Limb (tissue), 2 donors: ENCODE measurements at regions not wholly inside any gene's neighbourhood (a gene's known extent, or its start where the extent isn't known, plus 50 kb on each side); places are given as distances from the start of the nearest gene placed in this dataset.

Experiments used
- DNase-seq, 2 donors: peaks; one replicate each; pipeline ENCODE4 v3.0.0-alpha.2; 2016; ENCODE audit errors: extremely low spot score in 2 of 2

DNA sequence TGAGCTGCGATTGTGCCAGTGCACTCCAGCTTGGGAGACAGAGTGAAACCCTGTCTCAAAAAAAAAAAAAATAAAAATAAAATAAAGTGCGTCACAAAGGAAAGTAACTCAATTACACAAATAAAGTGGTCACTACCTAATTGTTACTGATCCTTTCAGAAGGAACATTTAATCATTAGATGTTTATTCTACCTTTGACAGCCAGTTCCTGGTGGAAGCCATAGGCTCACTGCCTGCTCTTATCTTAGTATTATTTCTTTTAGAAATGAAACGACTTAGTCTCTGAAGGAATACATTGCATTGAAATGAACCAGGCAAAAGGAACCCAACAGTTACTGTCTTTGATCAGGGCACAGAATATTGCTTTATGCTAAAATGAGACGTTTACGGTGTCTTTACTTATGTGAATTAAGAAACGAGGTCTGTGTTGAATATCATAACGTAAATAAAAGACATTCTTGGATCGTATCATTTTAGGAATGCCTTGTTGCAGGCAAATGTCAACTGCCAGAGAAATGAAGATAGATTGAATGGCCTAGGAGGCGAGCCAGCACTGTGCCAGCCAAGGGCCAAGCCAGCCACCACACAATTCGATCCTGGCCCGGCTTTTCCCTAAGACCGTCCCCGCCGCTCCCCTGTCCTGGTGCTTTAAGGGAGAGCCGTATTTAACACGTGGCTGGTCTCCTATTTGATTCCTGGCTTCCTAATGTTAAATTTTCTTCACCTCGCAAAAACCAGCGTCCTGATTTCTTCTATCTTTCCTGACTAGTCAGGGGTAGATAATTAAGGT, 136.7 kb upstream of the GMDS start:
- no peak for DNase-seq

DNA sequence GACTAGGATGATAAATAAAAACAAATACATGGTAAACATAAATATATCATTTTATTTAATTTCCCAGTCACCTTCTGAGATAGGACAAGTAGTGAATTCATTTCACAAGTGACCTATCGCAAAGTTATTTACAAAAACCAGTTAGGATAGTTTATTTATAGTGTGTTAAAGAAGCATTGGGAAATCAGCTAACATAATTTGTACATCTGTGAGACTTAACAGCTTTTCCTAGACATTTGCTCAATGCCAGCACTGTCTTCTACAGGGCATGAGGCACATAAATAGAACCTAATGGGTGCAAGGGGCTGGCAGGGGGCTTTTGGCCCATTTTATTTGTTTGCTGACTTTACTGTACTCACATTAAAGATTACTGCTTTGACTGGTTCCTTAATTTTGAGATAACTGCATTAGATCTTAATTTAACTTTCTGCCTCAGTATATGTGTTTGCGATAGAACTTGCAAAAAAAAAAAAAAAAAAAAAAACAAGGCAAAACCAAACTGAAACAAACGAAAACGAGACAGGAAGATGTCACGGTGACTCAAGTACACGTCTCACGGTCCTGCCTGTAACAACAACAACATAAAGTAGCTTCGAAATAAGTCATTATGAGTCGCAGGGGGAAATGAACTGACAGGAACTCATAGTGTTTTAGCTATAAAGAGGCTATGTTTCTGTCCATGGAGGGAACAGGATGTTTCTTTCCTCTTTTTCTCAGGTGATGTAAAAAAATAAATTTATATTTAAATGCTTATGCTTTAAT, 133.7 kb upstream of the GMDS start:
- no peak for DNase-seq

DNA sequence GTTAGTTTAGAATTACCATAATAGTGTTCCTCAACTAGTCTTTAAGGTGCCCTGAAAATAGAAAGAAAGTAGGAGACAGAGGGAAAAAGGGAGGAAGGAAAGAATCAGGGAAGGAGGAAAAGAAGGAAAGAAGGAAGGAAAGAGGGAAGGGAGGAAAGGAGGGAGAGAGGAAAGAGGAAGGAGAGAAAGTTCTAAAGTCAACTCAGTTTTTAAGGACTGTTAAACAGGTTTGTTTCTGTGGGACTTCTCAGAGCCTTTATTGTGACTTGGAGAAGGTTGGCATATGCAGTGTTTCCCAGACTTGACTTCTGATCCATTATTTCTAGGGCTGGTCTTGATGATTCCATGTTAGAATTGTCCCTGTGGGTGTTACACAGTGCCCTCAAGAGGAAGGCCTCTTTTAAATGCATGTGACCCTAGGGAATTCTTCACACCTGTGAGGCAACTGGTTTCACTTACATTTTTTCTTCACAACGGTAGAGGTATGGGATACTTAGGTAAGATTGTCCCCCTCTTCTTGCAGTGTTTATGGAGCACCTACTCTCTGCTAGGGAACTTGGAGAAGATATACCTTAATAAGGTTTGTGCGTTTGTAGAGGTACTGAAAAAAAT, 132.7 kb upstream of the GMDS start:
- no peak for DNase-seq

DNA sequence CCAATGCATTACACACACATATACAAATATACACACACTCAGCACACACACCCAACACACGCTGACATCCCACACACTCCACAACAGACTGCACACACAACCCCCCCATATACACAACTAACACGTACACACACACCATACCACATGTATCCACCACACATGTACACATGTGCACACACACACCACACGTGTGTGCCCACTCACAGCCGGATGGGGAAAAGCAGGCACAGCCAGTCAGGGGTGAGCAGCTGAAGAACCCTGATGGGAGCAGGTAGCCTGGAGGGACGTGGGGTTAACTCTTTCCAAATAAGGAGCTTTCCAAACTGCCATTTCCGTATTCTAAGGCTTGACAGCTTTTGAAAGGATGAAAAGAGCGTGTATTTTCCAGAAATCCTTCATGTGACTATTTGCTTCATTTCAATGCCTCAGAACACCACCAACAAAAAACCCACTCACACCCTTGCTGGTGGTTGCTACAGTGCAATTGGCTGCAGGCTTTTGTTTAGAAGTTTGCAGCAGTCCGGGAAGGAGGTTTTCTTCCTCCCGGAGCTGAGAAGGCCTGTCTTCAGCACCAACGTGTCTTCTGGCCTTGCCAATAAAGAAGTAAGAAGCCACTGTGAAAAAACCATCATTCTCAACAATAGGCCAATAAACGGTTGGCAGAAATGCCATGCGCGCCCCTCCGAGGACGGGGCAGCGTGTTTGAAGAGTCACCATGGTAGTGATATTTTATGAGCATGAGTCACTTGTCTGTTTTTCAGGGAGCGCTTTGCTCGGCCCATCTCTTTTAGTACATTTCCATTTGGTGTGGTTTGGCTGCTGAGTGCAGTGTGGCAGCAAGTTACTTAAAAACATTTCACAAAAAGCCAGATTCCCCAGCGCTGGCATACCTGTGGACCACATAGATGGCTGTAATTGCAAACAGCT, 131.3 kb upstream of the GMDS start:
- no peak for DNase-seq

DNA sequence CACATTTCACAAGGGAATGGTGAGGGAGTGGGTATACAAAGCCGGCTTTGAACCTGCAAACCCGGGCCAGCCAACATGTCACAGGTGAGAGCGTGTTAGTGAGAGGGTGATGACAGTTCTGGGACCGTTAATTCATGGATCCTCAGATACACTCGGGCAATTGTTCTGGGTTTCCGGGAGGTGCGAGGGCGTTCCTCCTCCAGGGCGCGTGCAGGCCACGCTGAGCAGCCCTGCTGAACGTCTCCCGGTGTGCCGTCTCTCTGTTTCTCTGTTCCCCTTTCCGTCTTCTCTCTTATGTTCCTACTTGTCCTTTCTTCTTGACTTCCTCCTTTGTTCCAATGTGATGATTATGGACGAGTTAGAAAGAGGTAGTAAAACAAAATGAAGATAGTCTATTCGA, 130.0 kb upstream of the GMDS start:
- DNase-seq: no peak

DNA sequence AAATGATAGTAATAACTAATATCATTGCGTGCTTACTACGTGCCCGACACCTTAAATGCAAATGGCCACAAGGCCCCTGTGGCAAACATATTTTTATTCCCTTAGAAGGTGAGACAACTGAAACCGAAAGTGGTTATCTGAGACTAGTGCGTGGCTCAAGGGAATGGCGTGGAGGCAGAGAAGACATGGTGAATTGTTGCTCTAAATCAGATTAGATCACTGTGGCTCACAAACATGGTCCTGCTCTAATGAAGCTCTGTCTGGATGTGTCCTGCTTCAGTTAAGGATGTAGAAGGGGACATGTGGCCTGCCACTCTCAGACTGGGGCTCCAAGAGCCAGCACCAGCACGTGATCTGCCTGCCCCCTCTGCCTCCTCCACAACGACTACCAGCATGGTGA, 124.2 kb upstream of the GMDS start:
- DNase-seq: no peak

DNA sequence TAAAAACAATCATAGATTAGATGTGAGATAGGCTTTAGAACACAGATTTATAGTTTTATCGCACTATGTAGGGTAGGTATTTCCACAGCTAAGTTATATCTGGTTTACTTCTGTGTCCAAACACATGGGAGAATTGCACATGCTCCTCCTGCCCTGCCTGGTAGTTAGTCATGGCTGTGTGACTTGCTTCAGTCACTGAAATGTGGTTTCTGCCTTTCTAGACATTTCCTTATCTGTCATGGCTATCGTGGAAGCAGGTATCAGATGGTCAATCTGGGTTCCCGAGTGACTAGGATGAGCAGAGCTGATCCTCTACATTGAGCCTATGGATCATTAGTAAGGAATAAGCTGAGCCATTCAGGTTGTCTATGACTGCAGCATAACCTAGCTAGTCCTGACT, 117.8 kb upstream of the GMDS start:
- DNase-seq: no peak

DNA sequence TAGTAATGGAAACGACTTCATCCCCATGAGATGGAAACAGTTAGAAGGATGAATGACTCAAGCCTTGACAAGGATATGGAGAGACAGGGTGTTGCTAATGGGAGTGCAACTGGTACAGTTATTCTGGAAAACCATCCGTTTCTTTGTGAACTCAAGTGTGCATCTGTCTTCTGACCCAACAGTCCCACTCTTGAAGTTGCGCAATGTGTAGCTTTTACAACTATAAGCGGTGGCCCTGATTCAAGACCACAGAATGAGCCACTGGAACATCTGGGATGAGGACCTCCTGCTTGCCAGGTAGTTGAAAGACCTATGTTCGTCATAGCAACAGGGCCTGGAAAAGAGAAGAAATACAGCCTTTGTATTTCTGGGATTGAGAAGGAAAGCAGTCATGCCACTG, 115.8 kb upstream of the GMDS start:
- no peak for DNase-seq

DNA sequence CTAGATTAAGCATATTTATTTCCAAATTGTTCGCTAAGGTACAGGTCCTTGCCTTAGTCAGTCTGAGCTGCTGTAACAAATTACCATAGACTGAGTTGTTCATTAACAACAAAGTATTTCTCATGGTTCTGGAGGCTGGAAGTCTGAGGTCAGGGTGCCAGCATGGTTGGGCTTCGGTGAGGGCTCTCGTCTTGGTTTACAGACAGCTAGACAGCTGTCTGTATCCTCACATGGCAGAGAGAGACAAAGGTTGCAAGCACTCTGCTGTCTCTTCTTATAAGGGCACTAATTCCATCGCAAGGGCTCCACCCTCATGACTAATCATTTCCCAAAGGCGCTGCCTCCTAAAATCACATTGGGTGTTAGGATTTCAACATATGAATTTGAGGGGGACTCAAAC, 115.3 kb upstream of the GMDS start:
- DNase-seq: no peak

DNA sequence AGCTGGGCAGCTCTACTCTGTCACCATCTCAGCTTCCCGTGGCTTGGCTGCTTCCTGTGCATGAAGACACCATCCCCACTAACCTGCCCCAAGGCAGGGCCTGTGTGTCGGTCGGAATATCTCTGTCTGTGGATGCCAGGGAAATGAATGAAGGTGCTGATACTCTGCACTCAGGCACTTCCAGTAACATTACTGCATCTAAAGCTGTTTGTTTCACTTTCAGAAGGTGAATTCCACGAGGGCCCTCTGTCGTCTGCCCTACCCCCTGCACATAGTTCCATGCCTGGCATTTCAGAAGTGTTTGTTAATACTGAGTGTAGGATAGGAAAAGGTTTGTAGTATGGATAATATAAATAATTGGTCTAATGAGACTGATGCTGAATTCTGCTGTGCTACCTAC, 114.7 kb upstream of the GMDS start:
- DNase-seq: no peak

DNA sequence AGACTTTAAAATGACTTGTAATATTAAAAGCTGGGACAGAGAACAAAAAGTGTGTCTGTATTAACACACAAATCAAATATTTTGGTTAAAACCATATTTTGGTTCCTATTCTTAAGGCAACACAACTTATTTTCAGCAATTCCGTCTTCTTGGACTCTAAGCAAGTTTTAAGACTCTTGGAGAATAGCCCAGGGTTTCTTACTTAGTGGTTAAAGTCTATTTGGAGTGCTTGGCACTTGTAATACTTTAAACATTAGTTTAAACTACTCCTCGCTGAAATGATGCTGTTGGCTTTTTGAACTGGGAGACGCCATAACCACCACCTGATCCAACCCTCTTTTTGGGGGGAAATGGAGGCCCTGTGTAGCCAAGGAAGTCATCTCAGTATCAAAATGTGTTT, 109.7 kb upstream of the GMDS start:
- peak in 1 of 2 donors; percentile 66 for DNase-seq

DNA sequence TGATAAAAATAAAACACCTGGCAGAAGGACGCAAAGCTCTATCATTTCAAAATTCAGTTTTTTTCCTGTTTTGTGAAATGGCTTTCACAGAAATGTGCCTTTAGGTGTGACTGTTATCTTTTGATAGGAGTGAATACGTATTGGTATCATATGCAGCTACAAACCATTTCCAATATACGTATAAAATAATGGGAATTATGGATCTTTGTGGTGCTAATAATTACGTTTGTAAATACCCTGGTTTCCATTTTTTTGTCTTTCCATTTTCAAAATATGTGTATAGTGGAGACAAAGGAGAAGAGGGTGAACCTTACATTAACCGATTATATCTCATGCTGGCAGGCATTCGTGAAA, 108.7 kb upstream of the GMDS start:
- no peak for DNase-seq

DNA sequence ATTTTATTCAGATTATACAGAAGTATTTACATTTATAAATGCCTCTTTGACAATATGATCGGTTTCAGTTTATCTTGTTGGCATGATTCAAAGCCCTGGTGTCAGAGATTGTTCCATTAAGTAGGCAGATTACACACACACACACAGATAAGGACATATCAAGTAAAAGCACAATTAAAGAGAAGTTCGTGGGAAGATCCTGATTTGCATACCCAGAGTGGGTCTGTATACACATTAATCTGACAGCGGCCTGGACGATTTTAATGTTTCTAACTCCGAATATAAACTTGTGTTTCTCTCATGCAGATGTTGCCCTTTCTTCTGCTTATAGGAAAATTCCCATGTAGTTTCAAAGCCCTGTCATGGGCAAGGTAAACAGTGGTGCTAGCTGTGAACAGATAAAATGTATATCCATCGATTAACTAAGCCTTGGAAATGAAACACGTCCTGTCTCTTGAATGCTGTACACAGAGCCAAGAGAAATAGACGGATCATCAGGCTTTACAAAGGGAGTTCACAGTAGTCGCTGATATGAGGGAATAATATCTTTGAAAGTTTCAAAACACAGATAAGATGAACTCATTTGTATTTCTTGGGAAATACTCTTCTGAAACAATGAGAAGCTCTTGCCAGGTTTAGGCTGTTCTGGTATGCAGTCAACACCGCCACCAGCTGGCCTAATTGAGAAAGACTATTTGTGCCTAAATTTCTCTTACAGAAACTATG, 108.2 kb upstream of the GMDS start:
- DNase-seq: peak; percentile 80 to 84

DNA sequence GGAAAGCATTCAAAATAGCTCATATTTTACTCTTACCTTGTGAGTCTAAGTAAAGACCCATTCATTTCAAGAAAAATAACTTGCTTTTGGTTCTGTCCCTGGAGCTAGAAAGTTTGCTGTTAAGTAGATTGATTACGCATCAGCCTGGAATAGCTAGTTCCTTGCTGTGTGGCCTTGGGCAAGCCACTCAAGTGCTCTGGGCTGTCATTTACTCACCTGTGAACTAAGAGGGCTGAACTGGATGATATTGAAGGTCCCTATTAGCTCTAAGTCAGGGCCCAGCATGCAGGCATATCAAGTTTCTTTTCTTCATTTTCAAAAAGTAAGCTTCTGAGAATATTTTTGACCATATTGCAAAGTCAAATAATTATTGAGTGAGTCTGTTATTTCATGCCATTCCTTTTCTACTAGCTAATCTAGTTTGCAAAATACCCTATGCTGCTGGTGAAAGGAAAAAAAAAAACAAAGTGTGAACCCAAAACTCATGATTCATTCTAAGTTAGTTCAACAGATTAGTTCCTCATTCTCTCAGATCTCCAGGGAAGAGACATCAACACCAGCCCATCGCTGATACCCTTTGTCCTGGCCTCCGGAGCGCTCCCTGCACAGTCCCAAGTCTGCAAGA, 106.5 kb upstream of the GMDS start:
- no peak for DNase-seq

DNA sequence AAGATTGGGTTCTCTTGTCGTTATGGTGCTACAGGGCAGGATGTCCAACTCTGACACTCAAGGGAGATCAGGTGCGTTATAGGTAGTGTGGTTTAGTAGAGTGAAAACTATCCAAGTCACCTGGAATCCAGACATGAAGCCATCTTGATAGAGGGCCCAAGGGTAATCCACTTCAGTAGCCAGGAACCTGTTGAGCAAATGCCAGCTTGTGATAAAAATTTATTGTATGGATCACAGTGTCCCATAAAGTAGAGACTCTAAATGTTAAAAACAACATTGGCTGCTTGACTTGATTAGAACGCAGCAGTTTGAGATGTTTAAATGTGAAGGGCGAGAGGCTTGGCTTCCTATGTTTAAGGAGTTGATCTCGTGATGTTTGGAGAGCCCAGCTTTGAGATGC, 105.7 kb upstream of the GMDS start:
- DNase-seq: no peak

DNA sequence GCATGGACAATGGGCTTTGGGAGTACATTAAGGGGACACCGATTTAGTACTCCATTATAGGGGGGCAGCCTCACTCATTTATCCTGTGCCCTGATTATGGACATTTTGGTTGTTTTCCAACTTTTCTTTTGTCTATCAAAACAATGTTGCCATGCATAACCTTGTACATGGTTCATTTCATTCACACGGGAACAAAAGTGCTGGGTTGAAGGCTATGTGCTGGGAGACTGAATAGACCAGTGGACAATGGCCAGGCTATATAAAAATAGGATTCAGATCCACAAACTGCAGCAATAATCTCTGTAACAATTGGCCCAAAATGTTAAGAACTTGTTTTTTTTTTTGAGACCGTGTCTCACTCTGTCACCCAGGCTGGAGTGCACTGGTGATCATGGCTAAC, 100.7 kb upstream of the GMDS start:
- DNase-seq: no peak

DNA sequence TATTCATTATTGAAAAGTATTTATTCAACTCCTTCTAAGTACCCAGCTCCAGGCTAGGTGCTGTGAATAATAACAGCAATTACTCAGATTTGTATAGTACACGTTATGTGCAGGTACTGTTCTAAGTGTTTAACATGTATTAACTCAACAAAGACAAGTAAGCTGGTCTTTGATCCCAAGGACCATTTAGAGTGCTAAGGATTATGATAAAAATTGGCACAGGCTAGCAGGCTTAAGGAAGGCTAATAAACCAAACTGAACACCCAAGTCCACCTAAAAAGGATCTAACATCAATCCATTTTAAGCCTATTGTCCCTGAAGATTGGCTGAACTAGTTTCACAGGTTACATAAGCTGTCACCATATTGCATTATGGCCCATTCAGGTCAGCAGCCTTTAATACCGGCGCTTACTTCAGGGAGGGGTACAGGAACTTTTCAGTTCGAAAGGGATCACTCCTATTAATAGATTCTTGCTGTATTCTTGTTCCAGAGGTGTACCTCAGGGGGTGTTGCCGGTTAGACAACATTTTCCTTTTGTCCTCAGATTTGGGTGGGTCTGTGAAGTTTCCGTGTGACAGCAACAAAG, 99.0 kb upstream of the GMDS start:
- no peak for DNase-seq

DNA sequence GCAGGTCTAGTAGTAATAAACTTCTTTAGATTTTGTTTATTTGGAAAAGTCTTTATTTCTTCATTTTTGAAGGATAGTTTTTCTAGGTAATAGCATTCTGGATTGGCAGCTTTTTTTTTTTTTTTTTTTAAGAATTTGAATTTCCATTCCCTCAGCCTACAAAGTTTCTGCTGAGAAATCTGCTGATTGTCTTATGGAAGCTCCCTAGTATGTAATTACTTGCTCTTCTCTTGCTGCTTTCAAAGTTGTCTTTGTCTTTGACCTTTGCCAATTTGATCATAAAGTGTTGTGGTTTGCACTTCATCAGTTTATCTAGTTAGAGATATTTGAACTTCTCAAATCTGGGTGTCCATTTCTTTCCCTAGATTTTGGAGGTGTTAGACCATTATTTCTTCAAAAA, 82.2 kb upstream of the GMDS start:
- no peak for DNase-seq

DNA sequence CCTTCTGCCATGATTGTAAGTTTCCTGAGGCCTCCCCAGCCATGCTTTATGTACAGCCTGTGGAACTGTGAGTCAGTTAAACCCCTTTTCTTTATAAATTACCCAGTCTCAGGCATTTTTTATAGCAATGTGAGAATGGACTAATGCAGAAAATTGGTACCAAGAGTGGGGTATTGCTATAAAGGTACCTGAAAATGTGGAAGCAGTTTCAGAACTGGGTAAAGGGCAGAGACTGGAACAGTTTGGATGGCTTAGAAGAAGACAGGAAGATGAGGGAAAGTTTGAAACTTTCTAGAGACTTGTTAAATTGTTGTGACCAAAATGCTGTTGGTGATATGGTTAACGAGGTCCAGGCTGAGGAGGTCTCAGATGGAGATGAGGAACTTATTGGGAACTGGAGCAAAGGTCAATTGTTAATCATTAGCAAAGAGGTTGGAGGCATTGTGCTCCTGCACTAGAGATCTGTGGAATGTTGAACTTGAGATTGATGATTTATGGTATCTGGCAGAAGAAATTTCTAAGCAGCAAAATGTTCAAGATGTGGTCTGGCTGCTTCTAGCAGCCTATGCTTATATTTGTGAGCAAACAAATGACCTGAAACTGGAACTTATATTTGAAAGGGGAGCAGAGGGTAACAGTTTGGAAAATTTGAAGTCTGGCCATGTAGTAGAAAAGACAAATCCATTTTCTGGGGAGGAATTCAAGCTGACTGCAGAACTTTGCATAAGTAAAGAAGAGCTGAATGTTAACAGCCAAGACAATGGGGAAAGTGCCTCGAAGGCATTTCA, 79.0 kb upstream of the GMDS start:
- no peak for DNase-seq
